HepG2 (cell line): ENCODE measurements at regions not wholly inside any gene's neighbourhood (a gene's known extent, or its start where the extent isn't known, plus 50 kb on each side); places are given as distances from the start of the nearest gene placed in this dataset.

Experiments used
- CREM ChIP-seq, 2 experiments: sonication (generic) in 1 of 2; formaldehyde crosslinking in 1 of 2; IDR thresholded peaks; 2 replicates each; pipeline versions ENCODE4 v1.4.0 to v1.6.1; 2016 to 2020; ENCODE audit warnings: antibody characterized with exemption in 1 of 2, mild to moderate bottlenecking in 1 of 2, missing genetic modification reagents in 1 of 2
- CTCF ChIP-seq: sonication (generic); formaldehyde crosslinking; IDR thresholded peaks from 2 replicates; pipeline ENCODE4 v1.5.0; 2020; ENCODE audit warnings: mild to moderate bottlenecking, missing genetic modification reagents, moderate library complexity
- HNRNPK ChIP-seq: fragments of 200-400 bp; formaldehyde crosslinking; IDR thresholded peaks from 2 replicates; pipeline ENCODE4 v1.6.1; 2018; ENCODE audit warnings: low read length, low read depth, moderate library complexity, mild to moderate bottlenecking; ENCODE audit not compliant: poor library complexity, severe bottlenecking
- KDM5B ChIP-seq: sonication (generic); formaldehyde crosslinking; IDR thresholded peaks from 2 replicates; pipeline ENCODE4 v1.4.0; 2020; ENCODE audit warnings: missing genetic modification reagents, mild to moderate bottlenecking, borderline replicate concordance
- MXD4 ChIP-seq: IDR thresholded peaks from 2 replicates; pipeline ENCODE4 v1.6.1; 2016; ENCODE audit warnings: mild to moderate bottlenecking, missing biosample characterization, missing genetic modification reagents
- TGIF2 ChIP-seq: IDR thresholded peaks from 2 replicates; pipeline ENCODE4 v1.6.1; 2016; ENCODE audit warnings: control low read depth, missing compliant biosample characterization
- ZFP37 ChIP-seq: sonication (generic); formaldehyde crosslinking; IDR thresholded peaks from 2 replicates; pipeline ENCODE4 v1.4.0; 2020; ENCODE audit warnings: missing genetic modification reagents, borderline replicate concordance
- ZNF34 ChIP-seq: sonication (generic); formaldehyde crosslinking; IDR thresholded peaks from 2 replicates; pipeline ENCODE4 v1.4.0; 2020; ENCODE audit warnings: mild to moderate bottlenecking, missing genetic modification reagents, borderline replicate concordance
- ZNF784 ChIP-seq: sonication (generic); formaldehyde crosslinking; IDR thresholded peaks from 2 replicates; pipeline ENCODE4 v1.5.1; 2020; ENCODE audit warnings: missing genetic modification reagents, mild to moderate bottlenecking, borderline replicate concordance

- TF ChIP-seq KDM5B (CRISPR knock-in tag) (no peak), CTCF (CRISPR knock-in tag) (no peak), MXD4 (CRISPR knock-in tag) (no peak), ZFP37 (no peak), CREM (IDR thresholded peaks at IDR 0.05) (no peak), CREM (CRISPR knock-in tag; IDR thresholded peaks at IDR 0.05) (no peak), TGIF2 (no peak), HNRNPK (no peak), ZNF784 (CRISPR knock-in tag) (no peak), ZNF34 (CRISPR knock-in tag) (no peak)
These were observed 147.4 kb downstream of the LNPK start for GRCh38 chr2:175854665-175855064.
